ENCODE measurements at regions not wholly inside any gene's neighbourhood (a gene's known extent, or its start where the extent isn't known, plus 50 kb on each side); places are given as distances from the start of the nearest gene placed in this dataset.
"Not testable (repeated sequence)": the region's sequence is repeated elsewhere in the genome, so short reads cannot be mapped to it uniquely, and the experiment has no call there.

- H3K4me1 ChIP-seq (ENCODE audit: control insufficient read depth, low read depth, low read length), result no peaks in the 10 kb centered on the region
- H3K27me3 ChIP-seq (ENCODE audit: control insufficient read depth, insufficient read depth, low read length), result no peaks in the 10 kb centered on the region
- H3K4me3 ChIP-seq (ENCODE audit: low read length), result no peak overlapping the region
- no peaks in the 10 kb centered on the region for H3K36me3 ChIP-seq (ENCODE audit: control insufficient read depth, low read depth, low read length)
- peaks cover 66% of the 10 kb centered on the region for H3K9me3 ChIP-seq (ENCODE audit: control insufficient read depth, low read depth, low read length)
- H3K9ac ChIP-seq (ENCODE audit: low read length), result no peak overlapping the region
- no peak overlapping the region for H3K27ac ChIP-seq (ENCODE audit: low read length)
These were observed 75.7 kb upstream of the ZNF91 start for GRCh38 chr19:23470873-23471545.

DNA sequence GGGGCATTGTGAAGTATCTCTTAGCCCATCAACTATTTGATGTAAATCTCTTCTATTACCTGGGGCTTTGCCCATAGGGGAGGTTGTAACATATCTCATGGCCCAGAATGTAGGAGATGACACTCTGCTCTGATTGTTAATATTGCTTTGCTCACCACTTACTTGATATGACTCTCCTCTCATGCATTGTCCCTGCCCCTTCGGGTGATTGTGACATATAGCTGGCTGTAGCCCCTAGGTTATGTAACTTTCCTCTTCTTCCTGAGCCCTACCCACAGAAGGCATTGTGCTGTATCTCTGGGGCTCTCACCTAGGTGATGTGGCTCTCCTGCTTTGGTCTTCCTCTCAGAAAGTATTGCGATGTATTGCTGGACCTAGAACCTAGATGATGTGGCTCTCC lies 69.1 kb upstream of the ZNF91 start:
- H3K27me3 ChIP-seq (ENCODE audit: control insufficient read depth, insufficient read depth, low read length); H3K27ac ChIP-seq (ENCODE audit: low read length); H3K4me3 ChIP-seq (ENCODE audit: low read length); H3K9ac ChIP-seq (ENCODE audit: low read length); H3K36me3 ChIP-seq (ENCODE audit: control insufficient read depth, low read depth, low read length); H3K4me1 ChIP-seq (ENCODE audit: control insufficient read depth, low read depth, low read length): not testable (repeated sequence)
- H3K9me3 ChIP-seq (ENCODE audit: control insufficient read depth, low read depth, low read length), result peaks cover 62% of the 10 kb centered on the region

GRCh38 chr19:23461120-23461519 lies 65.8 kb upstream of the ZNF91 start:
- Histone ChIP-seq H3K4me3 (ENCODE audit: low read length) (no peak overlapping the region), H3K9me3 (ENCODE audit: control insufficient read depth, low read depth, low read length) (peaks cover 65% of the 10 kb centered on the region), H3K27ac (ENCODE audit: low read length) (no peak overlapping the region), H3K36me3 (ENCODE audit: control insufficient read depth, low read depth, low read length) (no peaks in the 10 kb centered on the region), H3K27me3 (ENCODE audit: control insufficient read depth, insufficient read depth, low read length) (no peaks in the 10 kb centered on the region), H3K4me1 (ENCODE audit: control insufficient read depth, low read depth, low read length) (no peaks in the 10 kb centered on the region), H3K9ac (ENCODE audit: low read length) (no peak overlapping the region)

DNA sequence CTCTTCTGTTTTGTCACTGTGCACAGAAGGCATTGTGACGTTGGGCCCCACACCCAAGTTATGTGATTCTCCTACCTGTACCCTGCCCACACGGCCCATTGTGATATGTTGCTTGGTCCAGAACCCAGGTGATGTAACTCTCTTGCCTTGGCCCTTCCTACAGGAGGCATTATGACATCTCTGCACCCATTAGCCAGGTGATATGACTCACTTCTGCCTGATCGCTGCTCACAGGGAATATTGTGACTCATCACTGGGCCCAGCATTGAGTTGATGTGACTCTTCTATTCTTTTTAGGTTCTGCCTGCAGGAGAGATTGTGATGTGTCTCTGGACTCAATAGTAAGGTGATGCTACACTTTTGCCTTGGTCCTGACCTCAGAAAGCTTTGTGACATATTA lies 65.4 kb upstream of the ZNF91 start:
- H3K36me3 ChIP-seq (ENCODE audit: control insufficient read depth, low read depth, low read length), result no peaks in the 10 kb centered on the region
- H3K4me3 ChIP-seq (ENCODE audit: low read length), result no peak overlapping the region
- H3K27ac ChIP-seq (ENCODE audit: low read length), result no peak overlapping the region
- H3K4me1 ChIP-seq (ENCODE audit: control insufficient read depth, low read depth, low read length), result no peaks in the 10 kb centered on the region
- no peaks in the 10 kb centered on the region for H3K27me3 ChIP-seq (ENCODE audit: control insufficient read depth, insufficient read depth, low read length)
- peaks cover 64% of the 10 kb centered on the region for H3K9me3 ChIP-seq (ENCODE audit: control insufficient read depth, low read depth, low read length)
- no peak overlapping the region for H3K9ac ChIP-seq (ENCODE audit: low read length)

All from iPS-18a (cell line).